ENCODE measurements at regions not wholly inside any gene's neighbourhood (a gene's known extent, or its start where the extent isn't known, plus 50 kb on each side); places are given as distances from the start of the nearest gene placed in this dataset.

- TF ChIP-seq, protein P1, sequence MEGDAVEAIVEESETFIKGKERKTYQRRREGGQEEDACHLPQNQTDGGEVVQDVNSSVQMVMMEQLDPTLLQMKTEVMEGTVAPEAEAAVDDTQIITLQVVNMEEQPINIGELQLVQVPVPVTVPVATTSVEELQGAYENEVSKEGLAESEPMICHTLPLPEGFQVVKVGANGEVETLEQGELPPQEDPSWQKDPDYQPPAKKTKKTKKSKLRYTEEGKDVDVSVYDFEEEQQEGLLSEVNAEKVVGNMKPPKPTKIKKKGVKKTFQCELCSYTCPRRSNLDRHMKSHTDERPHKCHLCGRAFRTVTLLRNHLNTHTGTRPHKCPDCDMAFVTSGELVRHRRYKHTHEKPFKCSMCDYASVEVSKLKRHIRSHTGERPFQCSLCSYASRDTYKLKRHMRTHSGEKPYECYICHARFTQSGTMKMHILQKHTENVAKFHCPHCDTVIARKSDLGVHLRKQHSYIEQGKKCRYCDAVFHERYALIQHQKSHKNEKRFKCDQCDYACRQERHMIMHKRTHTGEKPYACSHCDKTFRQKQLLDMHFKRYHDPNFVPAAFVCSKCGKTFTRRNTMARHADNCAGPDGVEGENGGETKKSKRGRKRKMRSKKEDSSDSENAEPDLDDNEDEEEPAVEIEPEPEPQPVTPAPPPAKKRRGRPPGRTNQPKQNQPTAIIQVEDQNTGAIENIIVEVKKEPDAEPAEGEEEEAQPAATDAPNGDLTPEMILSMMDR (IDR thresholded peaks at IDR 0.05; ENCODE audit: low read length), result no peak
- TF ChIP-seq EZH2 (optimal IDR thresholded peaks at IDR 0.05; ENCODE audit: low read depth, low read length) (no peak), EZH2phosphoT487 (IDR thresholded peaks at IDR 0.05; ENCODE audit: low read length) (no peak)
Observed at GRCh38 chr1:208516780-208517179, 272.6 kb upstream of the PLXNA2 start.

Measured in MM.1S (cell line).